Activated CD4-positive, CD25-positive, alpha-beta regulatory T cell (primary cell): ENCODE measurements at regions not wholly inside any gene's neighbourhood (a gene's known extent, or its start where the extent isn't known, plus 50 kb on each side); places are given as distances from the start of the nearest gene placed in this dataset.
"Not testable (repeated sequence)": the region's sequence is repeated elsewhere in the genome, so short reads cannot be mapped to it uniquely, and the experiment has no call there.

Experiments used
- DNase-seq, 4 experiments: peaks; one replicate each; lab custom pipeline; 2025; lab: John Stamatoyannopoulos, UW

DNA sequence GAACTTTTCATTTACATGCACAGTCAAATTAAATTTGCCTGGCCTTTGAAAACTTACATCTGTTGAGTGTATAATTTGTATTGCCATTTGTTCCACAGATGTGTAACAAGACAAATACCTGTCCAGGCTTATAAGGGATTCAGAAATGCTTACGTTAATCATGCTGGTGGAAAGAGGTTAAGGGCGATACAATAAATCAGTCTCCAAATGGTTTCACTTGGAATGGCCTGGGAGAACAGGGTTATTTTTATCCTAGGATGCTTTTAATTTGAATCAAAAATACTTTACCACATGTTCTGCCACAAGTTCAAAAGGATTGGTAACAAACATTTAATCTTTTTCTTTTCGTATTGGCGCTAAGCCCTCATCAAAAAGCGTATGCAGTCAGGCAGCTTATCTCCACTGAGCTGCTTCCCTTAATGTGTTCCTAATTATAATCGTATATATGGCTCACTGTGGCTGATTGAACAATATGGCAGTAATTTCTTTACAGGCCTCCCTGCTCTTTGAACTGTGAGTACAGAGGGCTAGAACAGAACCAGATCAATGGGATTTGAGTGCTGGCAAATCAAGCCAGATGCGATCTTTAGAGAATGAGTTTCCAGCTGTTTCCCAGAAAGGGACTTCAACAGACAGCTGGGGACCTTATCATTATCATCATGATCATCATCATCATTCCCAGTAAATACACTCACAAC is 425.7 kb downstream of the SPRY2 start:
- DNase-seq, result no peak

DNA sequence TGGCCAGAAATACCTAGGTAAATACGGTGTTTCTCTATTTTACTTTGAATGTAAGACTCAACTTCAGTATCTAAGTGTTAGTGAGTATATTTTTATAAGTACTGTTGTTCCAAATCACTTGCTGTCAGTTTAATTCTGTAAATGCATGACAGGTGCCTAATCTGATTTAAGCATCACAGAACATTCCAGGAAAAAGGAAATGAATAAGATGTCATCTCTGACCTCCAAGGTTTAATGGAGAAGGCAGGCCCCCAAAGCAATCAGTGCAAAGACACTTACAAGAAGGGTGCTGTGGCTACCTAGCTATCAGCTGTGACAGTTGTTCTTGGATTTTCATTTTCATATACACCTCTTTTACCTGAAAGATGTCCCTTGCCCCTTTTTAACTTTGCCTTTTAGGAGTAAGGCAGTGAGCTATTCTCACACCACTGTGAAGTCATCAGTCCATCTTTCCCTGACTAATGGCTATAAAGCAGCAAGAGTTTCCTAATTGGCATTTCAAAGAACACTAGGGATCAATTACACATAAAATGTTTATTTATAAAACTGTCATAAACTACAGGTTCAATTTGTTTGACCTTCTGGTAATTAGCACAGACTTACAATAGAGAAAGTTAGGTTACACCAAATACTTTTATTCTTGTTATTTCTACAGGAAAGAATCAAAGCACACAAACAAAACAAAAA is 427.6 kb downstream of the SPRY2 start:
- no peak for DNase-seq

DNA sequence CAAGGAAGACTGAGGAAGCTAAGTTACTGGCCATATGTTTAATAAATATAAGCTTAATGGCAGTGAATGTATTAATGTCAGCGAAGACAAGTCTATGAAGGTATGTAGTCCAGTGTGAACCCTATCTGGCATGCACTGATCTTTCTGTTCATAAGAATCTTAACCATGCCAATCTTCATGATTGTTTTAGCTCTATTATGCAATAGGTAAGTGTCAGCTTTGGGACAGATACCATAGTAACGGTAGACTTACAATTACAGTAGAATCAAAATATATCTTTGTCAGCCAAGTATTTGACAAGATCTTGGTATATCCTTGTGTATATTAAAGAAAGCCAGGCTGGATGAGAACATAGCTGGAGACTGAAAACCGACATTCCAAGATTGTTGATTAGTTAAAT is 428.5 kb downstream of the SPRY2 start:
- no peak for DNase-seq

DNA sequence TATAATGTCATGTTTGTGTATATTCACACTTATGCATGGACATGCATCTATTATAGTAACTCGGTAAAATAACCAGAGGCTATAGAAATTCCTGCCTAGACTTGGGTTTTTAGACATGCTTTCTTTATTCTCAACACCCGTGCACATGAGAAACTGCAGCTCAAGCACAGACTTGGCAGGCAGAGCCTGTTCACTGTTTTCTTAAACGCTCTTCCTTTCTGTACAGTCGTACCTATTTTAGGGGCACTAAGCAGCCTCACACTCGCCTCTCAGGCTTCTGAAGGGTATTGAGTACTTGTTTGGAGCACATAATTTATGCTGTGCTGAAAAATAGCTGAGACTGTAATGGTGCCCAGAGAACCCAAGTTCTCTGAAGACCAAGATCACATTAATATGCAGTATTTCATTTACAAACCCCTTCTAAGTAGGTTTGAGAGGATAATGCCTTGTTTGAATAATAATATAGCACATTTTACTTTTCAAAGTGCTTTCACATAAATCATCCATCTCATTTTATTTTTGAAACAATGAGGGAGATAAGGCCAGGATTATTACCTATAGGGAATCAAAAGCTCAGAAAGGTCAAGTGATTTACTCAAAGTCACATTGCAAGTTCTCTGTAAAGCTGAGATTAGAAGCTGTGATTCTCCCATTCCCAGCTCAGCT is 429.9 kb downstream of the SPRY2 start:
- no peak for DNase-seq

DNA sequence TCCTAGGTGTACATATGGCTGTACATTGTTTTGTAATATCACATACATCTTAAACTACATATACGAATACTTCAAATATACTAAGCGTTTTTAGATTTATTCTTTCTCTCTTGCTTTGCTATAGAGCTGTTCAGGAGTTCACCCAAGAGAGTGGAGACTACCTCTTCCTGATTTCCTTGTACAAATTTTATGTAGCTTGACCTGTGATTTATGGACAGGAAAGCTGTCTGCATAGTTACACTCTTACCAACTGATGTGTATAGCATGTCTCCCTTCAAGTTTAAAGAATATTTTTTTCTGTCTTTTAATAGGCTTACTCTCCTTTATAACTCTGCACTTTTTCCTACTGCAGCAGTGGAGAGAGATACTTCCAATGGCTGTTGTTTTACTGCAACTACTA is 428.7 kb downstream of the NDFIP2 start:
- no peak for DNase-seq

DNA sequence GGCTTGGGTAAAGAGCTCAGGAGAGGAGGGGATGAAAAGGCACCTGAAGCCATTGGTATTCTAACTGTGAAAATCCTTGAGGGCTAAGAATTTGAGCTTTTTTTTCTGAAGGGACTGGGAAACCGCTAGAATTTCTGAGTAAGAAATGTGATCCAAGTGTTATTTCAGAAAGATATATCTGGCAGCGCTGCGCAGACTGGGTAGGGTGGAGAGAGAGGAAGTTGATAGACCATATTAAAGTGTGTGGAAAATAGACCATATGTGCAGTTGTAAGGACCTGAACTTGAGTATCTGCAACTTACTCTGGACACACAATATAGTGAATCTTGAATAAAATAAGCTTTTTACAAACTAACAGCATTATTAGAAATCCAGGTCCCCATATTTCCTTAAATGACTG is 427.4 kb downstream of the NDFIP2 start:
- DNase-seq, result no peak

DNA sequence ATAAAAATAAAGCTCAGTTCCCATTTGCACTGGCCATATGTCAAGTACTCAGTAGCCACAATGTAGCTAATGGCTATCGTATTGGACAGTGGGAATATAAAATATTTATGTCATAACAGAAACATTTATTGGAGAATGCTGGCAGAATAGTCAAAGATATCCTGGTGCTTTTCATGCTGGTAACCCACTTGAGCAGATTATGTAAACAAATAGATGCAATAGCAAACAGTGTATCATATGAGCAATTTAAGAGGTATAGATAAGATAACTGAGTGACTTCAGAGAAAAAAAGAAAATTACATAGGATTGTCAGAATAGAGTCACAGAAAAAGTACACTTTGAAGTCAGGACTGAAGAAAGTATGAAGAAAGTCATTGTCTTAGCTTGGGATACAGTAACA is 426.6 kb downstream of the NDFIP2 start:
- no peak for DNase-seq

DNA sequence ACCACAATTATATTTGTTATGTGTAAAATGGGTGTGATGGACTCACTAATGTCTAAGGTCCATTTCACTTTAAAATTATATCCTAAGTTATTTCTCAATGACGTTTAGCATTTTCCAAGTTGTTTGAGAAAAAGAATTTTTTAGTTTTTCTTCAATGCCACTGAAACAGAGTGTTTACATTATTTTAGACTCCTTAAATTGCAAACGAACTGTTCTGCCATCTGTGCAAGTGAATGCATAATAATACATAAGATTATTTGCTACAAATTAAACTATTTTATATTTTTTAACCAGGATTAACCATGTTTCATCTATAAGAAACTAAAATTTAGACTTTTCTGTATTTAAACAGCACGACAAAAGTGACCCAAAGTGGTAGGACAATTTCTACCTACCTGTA is 425.4 kb downstream of the NDFIP2 start:
- DNase-seq, result no peak

DNA sequence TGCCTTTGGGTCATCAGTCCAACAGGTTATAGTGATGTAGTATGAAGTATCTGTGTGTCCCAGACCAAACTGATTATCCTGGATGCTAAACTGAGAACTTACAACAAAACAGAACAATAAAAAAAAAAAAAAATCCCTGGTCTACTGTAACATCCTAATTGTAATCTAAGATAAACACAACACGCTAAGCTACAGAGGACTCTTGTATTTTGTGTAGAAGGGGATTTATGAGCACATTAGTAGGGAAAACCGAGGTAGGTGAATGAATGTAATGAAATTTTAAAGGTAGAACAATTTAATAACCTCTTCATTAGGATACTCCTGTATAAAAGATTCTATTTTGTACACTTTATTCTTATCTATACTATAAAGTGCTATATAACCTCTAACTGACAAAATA is 424.1 kb downstream of the NDFIP2 start:
- DNase-seq, result no peak

DNA sequence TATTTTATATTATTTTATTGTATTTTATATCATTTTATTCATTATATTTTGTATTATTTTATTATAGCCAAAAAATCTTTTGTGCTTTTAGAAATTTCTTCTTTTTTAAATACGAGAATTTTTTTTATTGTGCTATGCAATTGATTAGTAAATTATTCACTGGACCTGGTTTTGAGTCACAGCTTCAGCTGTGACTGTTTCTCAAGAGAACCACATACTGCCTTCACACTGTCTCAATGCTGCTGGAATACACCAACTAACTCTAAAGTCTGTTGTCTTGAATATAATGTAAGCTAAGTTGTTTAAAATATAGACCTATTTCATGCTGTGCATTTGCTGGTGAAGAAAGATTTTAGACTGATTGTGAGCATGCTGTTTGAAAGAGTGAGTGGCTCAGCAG is 423.6 kb downstream of the NDFIP2 start:
- DNase-seq, result no peak

DNA sequence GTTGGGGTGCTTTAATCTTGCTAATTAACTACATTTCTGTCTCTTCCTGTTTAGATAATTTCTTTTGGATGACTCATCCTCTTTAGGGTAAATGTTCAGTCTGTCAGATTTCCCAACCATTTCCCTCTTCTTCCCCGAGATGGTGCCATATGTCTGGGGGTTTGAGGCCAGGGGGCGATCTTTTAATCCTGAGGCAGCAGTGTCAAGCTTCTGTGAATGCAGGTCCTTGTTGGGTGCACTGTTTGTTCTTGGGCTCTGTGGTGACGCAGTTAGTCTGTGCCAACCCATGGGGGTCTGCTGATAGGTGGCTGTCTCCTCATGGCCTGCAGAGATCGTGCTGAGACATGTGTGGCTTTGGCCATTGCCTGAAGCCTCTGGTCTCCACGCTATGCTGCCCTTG is 420.4 kb downstream of the NDFIP2 start:
- no peak for DNase-seq

DNA sequence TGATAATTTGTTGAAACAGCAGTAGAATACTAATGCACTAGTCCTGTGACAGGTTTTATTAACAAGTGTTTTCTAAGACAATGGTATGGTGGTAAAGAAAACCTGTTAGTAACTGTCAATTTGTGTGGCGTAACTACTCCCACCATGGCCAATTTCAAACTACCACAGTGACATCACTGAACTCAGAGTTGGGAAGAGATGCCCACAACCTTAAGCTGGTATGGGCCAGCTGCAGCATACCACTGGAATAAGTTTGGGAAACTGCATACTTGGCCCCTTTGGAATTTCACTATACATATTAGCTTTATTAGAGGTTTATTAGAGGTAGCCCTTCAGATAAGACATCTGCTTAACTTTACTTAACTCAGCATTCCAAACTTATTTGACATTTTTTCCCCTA is 419.4 kb downstream of the NDFIP2 start:
- no peak for DNase-seq

DNA sequence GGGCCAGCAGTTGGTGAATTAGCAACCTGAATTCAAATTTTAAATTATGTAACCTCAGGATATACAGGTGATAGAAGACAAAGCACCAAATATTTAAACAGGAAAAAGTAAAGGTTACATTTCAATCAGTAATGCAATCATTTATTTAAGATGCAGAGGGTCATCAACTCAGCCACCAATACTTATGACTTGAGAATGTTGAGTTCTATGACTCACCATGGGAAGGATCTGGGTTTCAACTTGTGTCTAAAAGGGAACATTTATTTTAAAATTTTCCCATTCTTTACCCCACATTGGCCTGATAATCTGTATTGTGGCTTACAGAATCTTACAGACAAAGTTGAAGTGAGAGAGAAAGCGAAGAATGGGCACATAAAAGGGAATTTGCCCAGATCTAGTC is 418.0 kb downstream of the NDFIP2 start:
- DNase-seq, result no peak

DNA sequence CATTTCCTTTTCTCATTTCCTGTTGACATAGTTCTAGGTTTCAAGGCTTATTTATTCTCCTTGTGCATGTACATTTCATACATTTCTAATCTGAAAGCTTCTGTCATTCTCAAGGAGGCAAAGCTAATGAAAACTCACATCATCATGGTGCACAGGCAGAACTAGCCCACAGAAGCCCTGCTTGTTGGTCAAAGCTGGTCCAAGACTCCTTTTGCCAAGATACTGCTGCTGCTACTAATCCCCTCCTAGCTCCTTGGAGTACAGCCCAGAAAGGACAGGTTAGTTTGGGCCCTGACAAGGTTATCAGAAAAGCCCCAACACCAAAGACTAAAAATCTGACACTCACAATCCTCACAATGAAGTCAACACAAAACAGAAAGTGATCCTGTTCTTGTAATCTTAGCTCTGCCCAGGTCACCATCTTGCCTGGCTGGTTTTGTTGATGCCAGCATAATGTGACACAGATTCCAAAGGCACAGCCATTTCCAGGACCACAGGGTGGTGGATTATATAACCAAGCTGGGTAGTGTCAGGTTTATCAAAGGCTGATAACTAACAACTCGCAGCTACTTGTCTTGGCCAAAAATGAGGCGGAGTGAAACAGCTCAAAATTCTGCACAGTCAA is 417.4 kb downstream of the NDFIP2 start:
- DNase-seq, result no peak

DNA sequence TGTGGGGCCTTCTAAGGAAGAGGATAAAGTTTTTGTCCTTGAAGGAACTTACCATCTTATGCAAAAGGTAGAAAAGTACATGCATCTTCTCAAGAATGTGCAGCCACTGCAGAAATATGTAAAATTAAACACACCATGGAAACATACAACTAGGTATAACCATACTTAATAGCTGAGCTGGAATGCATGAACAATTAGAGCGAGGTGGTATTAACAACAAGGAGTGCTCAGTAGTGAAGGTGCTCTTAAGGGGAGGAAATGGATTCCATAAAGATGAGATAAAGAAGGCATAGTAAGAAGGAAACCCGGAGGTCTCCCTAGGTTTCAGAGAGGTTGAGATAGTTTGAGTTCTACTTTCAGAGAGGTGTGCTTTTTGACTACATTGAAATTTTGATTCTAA is 415.9 kb downstream of the NDFIP2 start:
- no peak for DNase-seq

DNA sequence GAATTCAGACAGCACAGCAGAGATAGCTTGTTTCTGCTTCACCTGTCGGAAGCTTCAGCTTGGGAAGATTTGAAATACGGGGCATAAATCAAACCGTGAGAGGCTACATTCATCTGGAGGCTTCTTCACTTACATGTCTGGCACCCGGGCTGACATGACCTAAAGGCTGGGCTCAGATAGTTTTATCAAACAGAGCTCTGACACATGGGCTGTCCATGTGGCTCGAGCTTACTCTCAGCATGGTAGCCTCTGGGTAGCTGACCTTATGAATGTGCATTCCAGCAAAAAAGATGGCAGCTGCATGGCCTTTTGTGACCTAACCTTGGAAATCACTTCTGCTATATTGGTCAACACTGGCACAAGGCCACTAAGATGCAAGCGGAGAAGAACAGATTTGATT is 414.5 kb downstream of the NDFIP2 start:
- no peak for DNase-seq

DNA sequence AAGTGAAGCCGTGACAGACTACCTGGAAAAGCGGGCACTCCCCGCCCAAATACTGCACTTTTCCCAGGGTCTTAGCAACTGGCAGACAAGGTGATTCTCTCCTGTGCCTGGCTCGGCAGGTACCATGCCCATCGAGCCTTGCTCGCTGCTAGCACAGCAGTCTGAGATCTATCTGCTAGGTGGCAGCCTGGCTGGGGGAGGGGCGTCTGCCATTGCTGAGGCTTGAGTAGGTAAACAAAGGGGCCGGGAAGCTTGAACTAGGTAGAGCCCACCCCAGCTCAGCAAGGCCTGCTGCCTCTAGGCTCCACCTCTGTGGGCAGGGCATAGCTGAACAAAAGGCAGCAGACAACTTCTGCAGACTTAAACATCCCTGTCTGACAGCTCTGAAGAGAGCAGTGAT is 406.3 kb downstream of the NDFIP2 start:
- not testable (repeated sequence) for DNase-seq

DNA sequence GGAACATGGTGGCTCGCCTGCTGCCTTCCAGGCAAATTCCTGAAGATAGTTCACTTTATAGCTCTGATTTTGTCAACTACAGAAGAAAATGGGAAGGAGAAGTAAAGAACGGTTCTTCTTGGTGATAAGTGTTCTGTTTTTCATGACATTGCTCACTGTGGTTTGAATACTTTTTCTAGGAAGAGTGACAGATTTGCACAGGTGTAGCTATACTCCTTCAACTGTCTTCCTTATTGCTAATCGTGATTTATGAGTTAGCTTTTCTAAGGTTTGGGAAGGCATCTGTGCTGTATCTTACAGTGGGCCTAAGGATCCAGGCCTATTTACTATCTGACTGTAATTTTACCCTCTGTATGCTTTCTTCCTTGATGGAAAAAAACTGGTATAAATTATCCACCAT is 405.6 kb downstream of the NDFIP2 start:
- no peak for DNase-seq

DNA sequence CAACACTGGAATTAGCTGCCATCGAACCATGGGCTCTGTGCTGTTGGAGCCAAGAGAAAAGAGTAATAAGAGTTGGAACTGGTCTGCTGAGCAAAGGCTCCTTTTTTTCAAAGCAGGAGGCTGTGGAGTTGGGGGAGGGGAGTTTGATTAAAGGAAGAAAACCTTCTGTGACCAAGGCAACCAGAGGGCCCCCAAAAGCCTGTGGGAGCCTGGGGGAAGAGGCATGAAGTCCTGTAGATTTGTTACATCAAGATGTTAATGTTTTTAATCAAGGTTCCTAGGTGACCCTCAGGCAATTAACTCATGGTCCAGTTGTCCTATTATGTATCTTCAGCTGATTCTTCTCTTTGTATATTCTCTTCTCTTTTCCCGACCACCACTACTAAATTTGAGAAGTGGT is 403.9 kb downstream of the NDFIP2 start:
- no peak for DNase-seq

DNA sequence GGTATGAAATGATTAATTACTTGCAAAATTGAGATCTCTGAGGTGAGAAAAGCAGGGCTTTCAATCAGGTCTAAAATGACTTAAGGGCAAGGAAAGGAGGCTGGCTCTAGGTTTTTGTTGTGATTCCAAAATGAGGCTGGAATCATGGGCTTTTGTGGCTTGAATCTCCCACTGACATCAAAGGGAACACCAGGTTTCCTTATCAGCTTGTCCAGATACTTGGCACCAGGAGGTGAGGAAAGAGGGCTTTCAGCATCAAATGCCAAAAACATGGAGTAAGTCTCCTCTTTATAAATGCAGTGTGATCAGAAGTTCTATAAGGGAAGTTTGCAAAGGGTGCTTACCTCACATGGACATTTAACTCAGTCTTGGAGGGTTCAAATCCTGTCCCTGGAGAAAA is 402.3 kb downstream of the NDFIP2 start:
- DNase-seq, result no peak

DNA sequence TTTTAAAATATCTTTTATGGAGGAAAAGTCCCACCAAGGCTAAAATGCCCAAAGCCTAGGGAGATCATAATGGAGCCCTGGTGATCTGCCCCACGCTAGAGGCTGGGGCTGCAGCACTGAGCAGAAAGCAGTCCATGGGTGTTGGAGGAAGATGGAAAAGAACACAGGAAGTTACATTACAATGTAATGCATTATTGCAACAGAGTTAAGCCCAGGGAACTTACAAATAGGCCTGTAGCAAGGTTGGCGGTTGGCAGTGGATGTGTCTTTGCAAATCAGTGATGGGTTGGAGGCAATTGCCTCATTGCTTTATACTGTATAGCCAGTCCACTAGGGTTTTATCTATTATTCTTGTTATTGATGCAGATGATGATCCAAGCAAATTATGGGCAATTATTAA is 399.9 kb downstream of the NDFIP2 start:
- DNase-seq, result no peak

DNA sequence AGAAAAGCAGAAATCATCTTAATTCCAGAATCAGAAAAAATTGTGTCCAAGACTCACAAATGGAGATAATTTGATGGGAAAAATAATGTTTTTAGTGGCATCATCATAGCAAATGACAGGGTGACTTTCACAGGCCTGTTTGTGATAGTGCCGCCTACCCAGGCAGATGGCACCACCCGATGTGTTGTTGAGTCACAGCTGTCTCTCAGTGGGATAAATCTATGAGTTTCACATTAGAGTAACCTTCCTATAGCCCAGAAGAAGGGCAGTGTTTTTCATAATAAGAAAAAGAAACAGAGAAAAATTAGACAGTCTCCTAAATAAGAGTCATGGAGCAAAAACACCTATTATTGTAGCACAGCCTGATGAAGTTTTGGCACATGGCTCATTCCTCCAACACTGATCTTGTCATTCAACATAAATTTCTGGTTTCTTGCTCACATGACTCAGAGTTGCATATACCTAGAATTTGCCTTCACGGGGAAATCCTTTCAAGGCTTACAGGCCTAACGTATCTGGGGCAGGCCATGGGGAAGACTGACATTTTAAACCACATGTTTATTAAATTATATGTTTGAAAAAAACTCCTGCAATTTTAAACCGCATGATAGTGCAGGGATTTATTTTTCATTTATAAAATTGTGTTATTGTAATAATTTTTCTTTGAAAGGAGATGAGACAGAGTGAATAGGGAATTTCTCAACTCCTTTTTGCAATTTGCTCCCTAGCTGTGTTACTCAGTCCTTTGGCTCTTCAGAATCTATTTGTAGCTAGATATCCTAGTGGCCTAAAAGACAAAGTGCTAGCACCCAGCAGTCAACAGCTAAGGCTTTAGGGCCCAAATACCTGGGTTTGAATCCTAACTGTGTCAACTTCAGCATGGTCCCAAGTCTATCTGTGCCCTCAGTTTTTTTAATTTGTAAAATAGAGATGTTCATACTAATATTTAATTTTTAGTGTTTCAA is 393.7 kb downstream of the NDFIP2 start:
- no peak for DNase-seq
